Stimulated activated CD4-positive, alpha-beta T cell treated with anti-CD3 and anti-CD28 coated beads, Interleukin-4, amount 100 ng/mL, for 24 hours (primary cell): ENCODE measurements at regions not wholly inside any gene's neighbourhood (a gene's known extent, or its start where the extent isn't known, plus 50 kb on each side); places are given as distances from the start of the nearest gene placed in this dataset.
"Not testable (repeated sequence)": the region's sequence is repeated elsewhere in the genome, so short reads cannot be mapped to it uniquely, and the experiment has no call there.

ENCODE experiments used
- DNase-seq: peaks from one replicate; pipeline ENCODE4 v3.0.0-alpha.2; 2020

GRCh38 chr7:131932271-131932670 lies 375.8 kb upstream of the PODXL start:
- no peak for DNase-seq

DNA sequence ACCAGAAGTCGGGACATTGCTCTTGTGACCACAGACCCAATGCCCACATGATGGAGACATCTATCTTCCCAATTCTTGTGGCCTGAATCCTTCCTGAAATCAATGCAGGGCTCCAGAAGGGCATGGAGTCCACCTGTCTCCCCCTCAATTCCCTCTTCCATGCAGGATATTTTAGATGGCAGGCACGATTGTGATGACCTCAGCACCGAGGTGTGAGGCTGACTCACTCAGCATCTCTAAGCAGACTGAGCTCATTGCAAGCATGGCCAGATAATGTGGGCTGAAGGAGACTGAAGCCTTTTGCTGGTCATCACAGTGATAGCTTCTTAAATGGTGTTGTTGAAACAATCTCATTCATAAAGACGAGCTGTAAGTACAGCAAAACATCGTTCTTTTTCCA lies 374.9 kb upstream of the PODXL start:
- DNase-seq, result no peak

DNA sequence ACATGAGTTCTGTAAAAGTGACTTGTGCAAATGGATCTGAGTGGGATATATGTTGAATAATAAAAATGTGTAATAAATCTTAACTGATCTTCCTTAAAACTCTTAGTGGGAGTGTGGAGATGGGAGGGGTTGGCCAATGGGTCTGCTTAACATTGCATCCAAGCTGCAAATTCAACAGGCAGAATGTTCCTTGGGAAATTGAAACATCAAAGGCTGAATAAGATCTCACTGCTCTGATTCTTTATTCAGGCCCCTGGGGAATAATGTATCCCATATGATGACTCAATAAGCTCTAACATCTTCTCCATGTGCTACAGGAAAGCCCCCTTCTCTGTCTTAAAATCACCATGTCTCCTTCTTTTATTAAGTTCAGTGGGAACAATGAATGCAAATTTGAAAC lies 373.2 kb upstream of the PODXL start:
- no peak for DNase-seq

- DNase-seq, result no peak
Observed at GRCh38 chr7:131927770-131928423, 371.5 kb upstream of the PODXL start.

- DNase-seq, result no peak
Observed at GRCh38 chr7:131925636-131926035, 369.2 kb upstream of the PODXL start.

- no peak for DNase-seq
Observed at GRCh38 chr7:131924857-131925256, 368.4 kb upstream of the PODXL start.

GRCh38 chr7:131922948-131923347 lies 366.5 kb upstream of the PODXL start:
- not testable (repeated sequence) for DNase-seq

DNA sequence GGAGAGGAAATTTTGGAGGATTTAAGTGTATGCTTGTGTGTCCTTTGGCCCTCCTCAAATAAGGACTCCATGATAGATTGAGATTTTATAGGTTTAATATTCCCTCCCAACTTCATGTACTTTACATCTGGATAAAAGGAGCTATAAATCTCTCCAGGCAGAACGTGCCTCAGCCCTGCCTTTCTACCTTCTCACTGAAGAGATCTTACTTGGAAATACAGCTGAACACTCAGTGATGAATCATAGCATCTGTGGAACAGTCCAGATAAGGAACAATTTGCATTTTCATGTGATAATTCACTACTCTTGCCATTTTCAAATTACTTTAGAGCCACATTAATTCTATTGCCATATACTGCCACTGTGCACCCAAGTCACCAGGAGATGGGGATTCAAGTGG lies 364.6 kb upstream of the PODXL start:
- no peak for DNase-seq

GRCh38 chr7:131919920-131920709 lies 363.7 kb upstream of the PODXL start:
- no peak for DNase-seq

DNA sequence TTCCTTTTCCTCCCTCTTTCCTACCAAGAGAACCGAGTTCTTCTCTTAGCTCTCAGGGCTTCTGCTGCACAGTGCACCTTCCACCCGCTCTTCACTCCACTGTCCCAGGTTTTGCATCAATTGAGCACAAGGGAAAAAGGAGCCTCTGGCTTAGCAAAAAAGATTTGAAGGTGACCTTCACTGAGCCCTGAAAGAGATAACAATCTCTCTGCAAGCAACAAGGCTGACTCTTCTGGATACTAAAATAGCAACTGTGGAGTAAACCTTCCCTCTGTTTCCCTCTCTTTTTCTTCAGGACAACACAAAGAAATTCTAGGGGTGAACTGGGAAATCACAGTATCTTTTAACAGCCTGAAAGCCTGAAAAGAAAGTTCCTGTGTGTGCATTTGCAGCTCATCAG lies 354.7 kb upstream of the PODXL start:
- DNase-seq, result no peak

DNA sequence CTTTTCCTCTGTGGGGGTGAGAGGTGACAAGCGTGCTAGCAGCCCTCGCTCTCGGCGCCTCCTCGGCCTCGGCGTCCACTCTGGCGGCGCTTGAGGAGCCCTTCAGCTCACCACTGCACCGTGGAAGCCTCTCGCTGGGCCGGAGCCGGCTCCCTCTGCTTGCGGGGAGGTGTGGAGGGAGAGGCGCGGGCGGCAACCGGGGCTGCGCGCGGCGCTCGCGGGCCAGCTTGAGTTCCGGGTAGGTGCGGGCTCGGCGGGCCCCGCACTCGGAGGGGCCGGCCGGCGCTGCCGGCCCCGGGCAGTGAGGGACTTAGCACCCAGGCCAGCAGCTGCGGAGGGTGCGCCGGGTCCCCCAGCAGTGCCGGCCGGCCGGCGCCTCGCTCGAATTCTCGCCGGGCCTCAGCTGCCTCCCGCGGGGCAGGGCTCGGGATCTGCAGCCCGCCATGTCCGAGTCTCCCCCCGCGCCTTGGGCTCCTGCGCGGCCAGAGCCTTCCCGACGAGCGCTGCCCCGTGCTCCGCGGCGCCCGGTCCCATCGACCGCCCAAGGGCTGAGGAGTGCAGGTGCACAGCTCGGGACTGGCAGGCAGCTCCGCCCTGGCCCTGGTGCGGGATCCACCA lies 352.8 kb upstream of the PODXL start:
- DNase-seq, result no peak

- DNase-seq, result no peak
Observed at GRCh38 chr7:131908714-131909113, 352.3 kb upstream of the PODXL start.

DNA sequence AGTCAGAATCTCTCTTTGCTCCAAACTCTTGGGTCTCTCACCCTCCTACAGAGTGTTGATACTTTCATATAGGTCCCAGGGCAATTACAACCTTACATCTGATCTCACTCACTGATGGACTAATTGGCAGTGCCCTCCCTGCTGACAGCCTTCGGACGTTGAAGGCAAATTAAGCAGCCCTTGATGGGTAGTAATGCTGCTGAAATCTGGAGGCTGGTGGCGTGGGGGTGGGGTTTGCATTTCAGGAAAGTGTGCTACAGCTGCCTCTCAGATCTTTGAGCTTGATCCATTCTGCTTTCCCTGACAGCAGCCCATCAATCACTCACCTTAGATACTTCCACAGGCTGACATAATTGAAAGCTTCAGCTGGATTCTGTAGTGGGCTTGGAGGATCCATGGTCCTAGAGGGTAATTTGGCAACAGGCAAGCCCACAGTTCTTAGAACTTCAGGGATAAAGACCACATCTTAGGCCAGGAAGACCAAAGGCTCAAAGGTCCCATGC lies 349.1 kb upstream of the PODXL start:
- no peak for DNase-seq

DNA sequence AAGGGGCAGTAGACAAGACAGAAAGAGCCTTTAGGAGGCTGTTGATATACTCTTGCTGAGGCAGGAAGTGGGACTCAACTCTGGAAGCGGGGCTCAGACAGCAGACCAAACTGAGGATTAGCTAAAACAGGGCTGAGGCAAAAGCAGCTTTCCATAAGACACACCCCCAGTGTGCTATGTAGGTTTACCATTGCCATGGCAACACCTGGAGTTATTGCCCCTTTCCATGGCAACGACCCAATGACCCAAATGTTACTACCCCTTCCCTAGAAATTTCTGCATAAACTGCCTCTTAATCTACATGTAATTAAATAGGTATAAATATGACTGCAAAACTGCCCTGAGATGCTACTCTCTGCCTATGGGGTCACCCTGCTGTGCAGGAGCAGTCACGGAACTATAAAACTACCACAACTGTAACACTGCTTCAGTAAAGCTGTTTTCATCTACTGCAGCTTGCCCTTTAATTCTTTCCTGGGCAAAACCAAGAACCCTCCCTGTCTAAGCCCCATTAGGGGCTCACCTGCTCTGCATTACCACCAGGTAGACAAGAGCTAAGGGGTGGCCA lies 348.4 kb upstream of the PODXL start:
- DNase-seq, result no peak

GRCh38 chr7:131903315-131903714 lies 346.9 kb upstream of the PODXL start:
- no peak for DNase-seq

GRCh38 chr7:131900785-131901287 lies 344.4 kb upstream of the PODXL start:
- no peak for DNase-seq

- no peak for DNase-seq
Observed at GRCh38 chr7:131899271-131900030, 343.0 kb upstream of the PODXL start.

DNA sequence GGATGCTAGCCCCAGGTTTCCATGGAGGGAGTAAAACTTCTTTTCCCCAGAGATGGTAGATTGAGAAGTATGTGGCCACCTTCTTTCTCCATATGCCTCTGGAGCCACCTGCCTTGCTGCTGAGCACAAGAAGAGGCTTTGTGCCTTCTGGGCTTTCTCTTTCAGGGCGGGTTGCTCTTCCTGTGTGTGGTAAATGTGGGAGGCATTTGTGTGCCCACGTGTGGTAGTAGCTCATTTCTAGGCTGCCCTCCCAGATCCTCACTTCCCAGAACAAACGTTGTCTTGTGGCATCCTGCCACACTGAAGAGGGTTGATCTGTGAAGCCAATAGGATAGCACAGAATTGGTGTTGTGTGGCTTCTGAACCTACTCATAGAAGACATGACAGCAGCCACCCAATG lies 342.0 kb upstream of the PODXL start:
- DNase-seq, result no peak

- DNase-seq, result no peak
Observed at GRCh38 chr7:131897790-131898165, 341.4 kb upstream of the PODXL start.

DNA sequence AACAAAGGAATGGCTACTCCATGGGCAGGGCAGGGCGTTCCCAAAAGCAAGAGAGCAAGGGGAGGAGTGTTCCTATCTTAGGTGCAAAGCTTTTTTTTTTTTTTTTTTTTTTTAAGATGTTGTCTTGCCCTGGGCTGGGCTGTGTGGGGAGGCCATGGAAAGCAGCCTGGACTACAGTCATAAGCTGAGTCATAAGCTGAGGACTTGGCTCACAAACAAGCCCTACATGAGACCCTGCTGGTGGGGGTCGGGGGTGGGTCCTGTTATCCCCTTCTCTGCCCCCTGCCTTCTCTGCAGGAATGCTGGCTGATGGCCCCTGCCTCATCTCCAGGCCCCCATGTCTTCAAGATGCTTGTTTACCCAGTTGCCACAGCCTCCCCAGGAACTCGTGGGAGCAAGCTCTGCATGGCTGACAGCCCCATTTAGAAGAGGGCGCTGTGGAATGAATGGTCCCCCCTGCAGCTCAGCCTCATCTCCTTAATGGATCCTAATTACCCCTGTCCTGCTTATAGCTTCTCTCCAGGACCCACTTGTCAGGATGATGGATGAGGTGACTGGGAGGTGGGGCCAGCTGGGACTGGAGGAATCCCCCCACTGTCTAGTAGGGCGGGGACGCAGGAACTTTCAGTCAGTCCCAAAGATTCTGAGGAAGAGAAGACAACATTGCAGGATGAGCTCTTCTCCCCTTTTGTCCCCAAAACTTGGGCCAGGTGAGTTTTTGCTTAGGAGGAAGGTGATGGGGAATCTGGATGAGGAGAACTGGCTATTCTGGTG lies 340.8 kb upstream of the PODXL start:
- no peak for DNase-seq

DNA sequence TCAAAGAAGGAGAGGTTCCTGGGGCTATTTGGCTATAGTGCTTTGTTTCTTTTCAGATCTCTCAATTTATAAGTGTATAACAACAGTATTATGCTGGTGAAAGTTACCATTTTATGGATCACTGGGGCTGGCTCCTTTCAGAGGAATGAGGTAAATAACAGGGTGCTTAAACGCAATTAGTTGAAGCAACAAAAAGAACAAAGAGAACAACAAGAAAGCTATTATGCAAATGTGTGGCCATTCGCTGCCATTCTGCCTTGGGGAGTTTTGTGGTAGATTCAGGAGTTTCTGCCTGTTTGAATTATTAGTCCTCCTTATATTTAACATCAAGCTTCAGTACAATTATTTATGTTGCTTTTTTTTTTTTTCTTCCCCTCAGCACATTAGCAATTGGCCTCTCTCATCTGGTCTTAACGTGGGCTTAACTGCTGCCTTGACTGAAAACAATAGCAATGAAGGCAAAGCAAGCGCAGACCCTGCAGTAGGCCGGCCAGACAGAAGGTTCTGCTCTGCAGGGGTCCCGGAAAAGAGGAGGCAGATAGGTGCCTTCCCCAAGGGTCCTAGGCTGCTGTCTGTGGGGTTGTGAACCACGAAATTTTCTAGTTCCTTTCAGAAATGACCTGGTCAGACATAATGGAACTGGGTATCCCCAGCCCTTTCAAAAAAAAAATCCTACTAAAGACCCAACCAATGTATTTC lies 339.9 kb upstream of the PODXL start:
- DNase-seq, result no peak
